Activated B cell treated with CpG ODN at 0.5 μM for 24 hours (primary cell): ENCODE measurements at regions not wholly inside any gene's neighbourhood (a gene's known extent, or its start where the extent isn't known, plus 50 kb on each side); places are given as distances from the start of the nearest gene placed in this dataset.

ENCODE experiments used
- ATAC-seq: fragments of 200-7000 bp; cut with Tn5 transposase; one replicate; pipeline ENCODE4 v1.10.0; 2021; ENCODE audit warnings: low read depth, mild to moderate bottlenecking, moderate library complexity
- CTCF ChIA-PET: fragments of 350-600 bp; sonication (Branson Sonifier 250); formaldehyde crosslinking; loops from one replicate; lab custom pipeline; 2021; ENCODE audit warnings: antibody characterized with exemption; lab: Charles Lee
- POLR2A ChIA-PET: fragments of 350-600 bp; sonication (Branson Sonifier 250); formaldehyde crosslinking; loops from one replicate; lab custom pipeline; 2021; ENCODE audit warnings: antibody characterized with exemption; lab: Charles Lee
- DNase-seq: peaks from one replicate; pipeline ENCODE4 v3.0.0; 2022
- H3K27ac Mint-ChIP-seq: one replicate; pipeline ENCODE4 v1.8.0; 2020; ENCODE audit warnings: mixed read lengths
- H3K27me3 Mint-ChIP-seq: one replicate; pipeline ENCODE4 v1.8.0; 2021; ENCODE audit warnings: mixed read lengths
- H3K36me3 Mint-ChIP-seq: one replicate; pipeline ENCODE4 v1.8.0; 2021; ENCODE audit warnings: low read depth, mixed read lengths
- H3K4me1 Mint-ChIP-seq: one replicate; pipeline ENCODE4 v1.8.0; 2021; ENCODE audit warnings: mixed read lengths
- H3K4me3 Mint-ChIP-seq: one replicate; pipeline ENCODE4 v1.8.0; 2020; ENCODE audit warnings: mild to moderate bottlenecking, mixed read lengths
- H3K9me3 Mint-ChIP-seq: one replicate; pipeline ENCODE4 v1.8.0; 2020; ENCODE audit warnings: mixed read lengths
- intact Hi-C: fragments of 100-400 bp; cut with micrococcal nuclease; formaldehyde crosslinking; loops from one replicate; pipeline ENCODE4 v1.15.1; 2024
- TF ChIP-seq, protein P1 (sequence below): fragments of 200-600 bp; IDR thresholded peaks from one replicate; pipeline ENCODE4 v1.8.0; 2022; ENCODE audit warnings: antibody characterized with exemption, mild to moderate bottlenecking

DNA sequence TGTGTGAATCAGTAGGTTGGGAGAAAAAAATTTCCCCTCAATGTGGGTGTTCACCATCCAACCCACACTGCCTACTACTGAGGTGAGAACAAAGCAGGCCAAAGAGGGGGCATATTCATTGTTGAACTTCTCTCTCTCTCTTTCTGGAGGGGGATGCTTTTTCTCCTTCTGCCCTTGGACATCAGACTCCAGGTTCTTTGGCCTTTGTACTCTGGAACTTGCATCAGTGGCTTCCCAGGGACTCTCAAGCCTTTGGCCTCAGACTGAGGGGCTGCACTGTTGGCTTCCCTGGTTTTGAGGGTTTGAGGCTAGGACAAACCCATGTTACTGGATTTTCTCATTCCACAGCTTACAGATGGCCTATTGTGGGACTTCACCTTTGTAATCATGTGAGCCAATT, 417.2 kb downstream of the ELAVL2 start:
- ChIA-PET POLR2A (no interaction called here), CTCF (no interaction called here)
- DNase-seq (no peak), ATAC-seq (no peak)
- TF ChIP-seq, protein P1, sequence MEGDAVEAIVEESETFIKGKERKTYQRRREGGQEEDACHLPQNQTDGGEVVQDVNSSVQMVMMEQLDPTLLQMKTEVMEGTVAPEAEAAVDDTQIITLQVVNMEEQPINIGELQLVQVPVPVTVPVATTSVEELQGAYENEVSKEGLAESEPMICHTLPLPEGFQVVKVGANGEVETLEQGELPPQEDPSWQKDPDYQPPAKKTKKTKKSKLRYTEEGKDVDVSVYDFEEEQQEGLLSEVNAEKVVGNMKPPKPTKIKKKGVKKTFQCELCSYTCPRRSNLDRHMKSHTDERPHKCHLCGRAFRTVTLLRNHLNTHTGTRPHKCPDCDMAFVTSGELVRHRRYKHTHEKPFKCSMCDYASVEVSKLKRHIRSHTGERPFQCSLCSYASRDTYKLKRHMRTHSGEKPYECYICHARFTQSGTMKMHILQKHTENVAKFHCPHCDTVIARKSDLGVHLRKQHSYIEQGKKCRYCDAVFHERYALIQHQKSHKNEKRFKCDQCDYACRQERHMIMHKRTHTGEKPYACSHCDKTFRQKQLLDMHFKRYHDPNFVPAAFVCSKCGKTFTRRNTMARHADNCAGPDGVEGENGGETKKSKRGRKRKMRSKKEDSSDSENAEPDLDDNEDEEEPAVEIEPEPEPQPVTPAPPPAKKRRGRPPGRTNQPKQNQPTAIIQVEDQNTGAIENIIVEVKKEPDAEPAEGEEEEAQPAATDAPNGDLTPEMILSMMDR, result no peak
- Mint-ChIP-seq H3K9me3 (peaks cover 9% of the 10 kb centered on the region), H3K27me3 (no peaks in the 10 kb centered on the region), H3K27ac (no peak overlapping the region), H3K36me3 (no peaks in the 10 kb centered on the region), H3K4me3 (no peak overlapping the region), H3K4me1 (no peaks in the 10 kb centered on the region)
- intact Hi-C loops, result no loop called here

DNA sequence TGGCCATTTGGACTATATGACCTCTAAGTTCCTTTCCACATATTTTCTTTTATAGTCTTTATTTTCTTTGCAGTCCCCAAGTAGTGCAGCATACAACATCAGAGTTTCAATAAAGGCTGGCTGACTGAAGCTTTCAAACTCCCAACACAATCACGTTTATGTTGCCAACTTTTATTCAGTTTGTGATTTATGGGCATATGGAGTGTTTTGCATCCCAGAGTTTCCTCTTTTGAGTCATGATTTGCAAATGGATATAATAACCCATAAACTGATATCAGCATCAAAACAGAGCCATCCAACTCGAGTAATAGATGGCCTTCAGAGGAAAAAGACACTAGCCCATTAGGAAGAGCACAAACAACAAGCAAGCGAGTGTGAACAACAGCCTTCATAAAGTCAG, 414.0 kb downstream of the ELAVL2 start:
- H3K9me3 Mint-ChIP-seq, result peaks cover 6% of the 10 kb centered on the region
- H3K36me3 Mint-ChIP-seq, result no peaks in the 10 kb centered on the region
- no peak overlapping the region for H3K27ac Mint-ChIP-seq
- ChIA-PET POLR2A (no interaction called here), CTCF (no interaction called here)
- DNase-seq, result no peak
- H3K4me1 Mint-ChIP-seq, result no peaks in the 10 kb centered on the region
- TF ChIP-seq, protein P1, result no peak
- ATAC-seq, result no peak
- no peak overlapping the region for H3K4me3 Mint-ChIP-seq
- H3K27me3 Mint-ChIP-seq, result no peaks in the 10 kb centered on the region
- intact Hi-C loops, result no loop called here

- Mint-ChIP-seq H3K9me3 (peaks cover 6% of the 10 kb centered on the region), H3K4me1 (no peaks in the 10 kb centered on the region), H3K4me3 (no peak overlapping the region), H3K36me3 (no peaks in the 10 kb centered on the region), H3K27me3 (no peaks in the 10 kb centered on the region), H3K27ac (no peak overlapping the region)
- ChIA-PET POLR2A (no interaction called here), CTCF (no interaction called here)
- no peak for ATAC-seq
- TF ChIP-seq, protein P1, result no peak
- intact Hi-C loops, result no loop called here
- no peak for DNase-seq
These were observed 413.6 kb downstream of the ELAVL2 start for GRCh38 chr9:23412458-23412857.

GRCh38 chr9:23413541-23413940, 412.5 kb downstream of the ELAVL2 start:
- ChIA-PET POLR2A (no interaction called here), CTCF (no interaction called here)
- no peak overlapping the region for H3K27ac Mint-ChIP-seq
- H3K4me3 Mint-ChIP-seq, result no peak overlapping the region
- peaks cover 6% of the 10 kb centered on the region for H3K9me3 Mint-ChIP-seq
- no peak for ATAC-seq
- intact Hi-C loops, result no loop called here
- no peak for DNase-seq
- H3K27me3 Mint-ChIP-seq, result no peaks in the 10 kb centered on the region
- H3K4me1 Mint-ChIP-seq, result no peaks in the 10 kb centered on the region
- TF ChIP-seq, protein P1, result no peak
- H3K36me3 Mint-ChIP-seq, result no peaks in the 10 kb centered on the region

GRCh38 chr9:23423999-23424398, 402.0 kb downstream of the ELAVL2 start:
- intact Hi-C loops, result no loop called here
- CTCF ChIA-PET, result no interaction called here

More at GRCh38 chr9:23423999-23424398, 402.0 kb downstream of the ELAVL2 start:
- H3K9me3 Mint-ChIP-seq, result peaks cover 6% of the 10 kb centered on the region
- POLR2A ChIA-PET, result no interaction called here
- H3K4me3 Mint-ChIP-seq, result no peak overlapping the region
- H3K36me3 Mint-ChIP-seq, result no peaks in the 10 kb centered on the region
- H3K27ac Mint-ChIP-seq, result no peak overlapping the region
- H3K4me1 Mint-ChIP-seq, result no peaks in the 10 kb centered on the region
- DNase-seq, result no peak
- TF ChIP-seq, protein P1, result no peak
- no peaks in the 10 kb centered on the region for H3K27me3 Mint-ChIP-seq
- no peak for ATAC-seq
